ENCODE measurements at regions not wholly inside any gene's neighbourhood (a gene's known extent, or its start where the extent isn't known, plus 50 kb on each side); places are given as distances from the start of the nearest gene placed in this dataset.

GRCh38 chr12:32997471-32997870 is 100.9 kb upstream of the PKP2 start:
- TF ChIP-seq CTCF (IDR thresholded peaks at IDR 0.05): no peak
- no peak for TF ChIP-seq POLR2A (IDR thresholded peaks at IDR 0.05)

Measured in esophagus squamous epithelium (tissue), 4 donors.